Endothelial cell (in vitro differentiated cells): ENCODE measurements at regions not wholly inside any gene's neighbourhood (a gene's known extent, or its start where the extent isn't known, plus 50 kb on each side); places are given as distances from the start of the nearest gene placed in this dataset.

ENCODE experiments used
- DNase-seq: peaks from one replicate; pipeline ENCODE4 v3.0.0; 2021; ENCODE audit warnings: low spot score
- H3K27ac Mint-ChIP-seq: one replicate; pipeline ENCODE4 v1.8.0; 2021; ENCODE audit warnings: mixed read lengths, inconsistent platforms; ENCODE audit not compliant: unreplicated experiment
- H3K27me3 Mint-ChIP-seq: one replicate; pipeline ENCODE4 v1.8.0; 2021; ENCODE audit warnings: mild to moderate bottlenecking, moderate library complexity, mixed read lengths, inconsistent platforms; ENCODE audit not compliant: unreplicated experiment
- H3K36me3 Mint-ChIP-seq: one replicate; pipeline ENCODE4 v1.8.0; 2021; ENCODE audit warnings: mild to moderate bottlenecking, low read depth, mixed read lengths, inconsistent platforms; ENCODE audit not compliant: unreplicated experiment
- H3K4me1 Mint-ChIP-seq: one replicate; pipeline ENCODE4 v1.8.0; 2021; ENCODE audit warnings: mild to moderate bottlenecking, mixed read lengths, inconsistent platforms; ENCODE audit not compliant: unreplicated experiment
- H3K4me3 Mint-ChIP-seq: one replicate; pipeline ENCODE4 v1.8.0; 2021; ENCODE audit warnings: mild to moderate bottlenecking, mixed read lengths, inconsistent platforms; ENCODE audit not compliant: unreplicated experiment
- H3K9me3 Mint-ChIP-seq: one replicate; pipeline ENCODE4 v1.8.0; 2021; ENCODE audit warnings: mixed read lengths, inconsistent platforms; ENCODE audit not compliant: unreplicated experiment
- CTCF ChIP-seq: fragments of 200-600 bp; sonication (generic); IDR thresholded peaks from one replicate; pipeline ENCODE4 v1.5.0; 2021; ENCODE audit warnings: antibody characterized with exemption; ENCODE audit not compliant: unreplicated experiment

- peaks cover 2% of the 10 kb centered on the region for H3K27me3 Mint-ChIP-seq
- no peaks in the 10 kb centered on the region for H3K36me3 Mint-ChIP-seq
- no peaks in the 10 kb centered on the region for H3K9me3 Mint-ChIP-seq
- TF ChIP-seq CTCF = no peak
- no peak for DNase-seq
- H3K4me3 Mint-ChIP-seq = no peak overlapping the region
- no peak overlapping the region for H3K27ac Mint-ChIP-seq
- no peaks in the 10 kb centered on the region for H3K4me1 Mint-ChIP-seq
These were observed 50.0 kb upstream of the PASD1 start for GRCh38 chrX:151513472-151513871.
